ENCODE measurements at regions not wholly inside any gene's neighbourhood (a gene's known extent, or its start where the extent isn't known, plus 50 kb on each side); places are given as distances from the start of the nearest gene placed in this dataset.

DNA sequence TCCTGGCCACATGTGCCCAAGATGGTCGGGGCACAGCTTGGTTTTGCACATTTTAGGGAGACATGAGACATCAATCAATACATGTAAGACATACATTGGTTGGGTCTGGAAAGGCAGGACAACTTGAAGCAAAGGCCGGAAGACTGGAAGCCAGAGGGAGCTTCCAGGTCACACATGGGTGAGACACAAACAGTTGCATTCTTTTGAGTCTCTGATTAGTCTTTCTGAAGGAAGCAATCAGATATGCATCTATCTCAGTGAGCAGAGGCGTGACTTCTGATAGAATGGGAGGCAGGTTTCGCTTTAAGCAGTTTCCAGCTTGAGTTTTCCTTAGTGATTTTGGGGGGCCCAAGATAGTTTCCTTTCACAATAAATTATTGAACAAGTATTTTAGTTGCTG lies 172.5 kb downstream of the RASEF start:
- ATAC-seq (no peak), DNase-seq (no peak)
- H3K36me3 ChIP-seq: no peaks in the 10 kb centered on the region
- 69 to 71% methylated on average over 4 of the region's 4 CpGs for WGBS, 2 donors
- no peak for TF ChIP-seq CTCF (IDR thresholded peaks at IDR 0.05)
- peaks cover 0 to 9% (median 0%) of the 10 kb centered on the region in 9 donors for H3K4me1 ChIP-seq
- H3K27me3 ChIP-seq: no peaks in the 10 kb centered on the region
- H3K9me3 ChIP-seq: no peaks in the 10 kb centered on the region
- intact Hi-C loops (cut with DNase I): no loop called here
- no peak overlapping the region for H3K4me3 ChIP-seq
- no peak overlapping the region for H3K27ac ChIP-seq

- DNase-seq: no peak
- intact Hi-C loops (cut with DNase I): no loop called here
These were observed 172.1 kb downstream of the RASEF start for GRCh38 chr9:82890865-82891264.

DNA sequence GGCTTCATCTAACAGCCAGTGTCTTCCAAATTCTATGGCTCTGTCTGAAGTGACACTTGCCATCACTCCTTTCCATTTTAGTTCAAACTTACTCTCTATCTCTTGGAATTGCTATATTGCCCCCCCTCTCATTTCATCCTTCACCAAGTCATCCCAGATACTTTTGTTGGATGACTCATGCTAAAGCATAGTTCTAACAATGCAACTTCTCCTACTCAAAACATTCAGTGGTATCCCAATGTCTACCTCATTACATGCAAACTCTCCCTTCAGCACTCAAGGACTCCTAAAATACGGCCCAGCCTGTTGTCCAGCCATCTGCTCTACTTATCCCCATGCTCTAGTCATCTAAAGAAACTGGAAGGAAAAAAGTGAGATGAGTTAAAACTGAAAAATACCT lies 171.6 kb downstream of the RASEF start:
- Histone ChIP-seq H3K36me3 (no peaks in the 10 kb centered on the region), H3K9me3 (no peaks in the 10 kb centered on the region), H3K27ac (no peak overlapping the region), H3K4me1 (peaks cover 0 to 12% (median 0%) of the 10 kb centered on the region in 9 donors), H3K4me3 (no peak overlapping the region), H3K27me3 (no peaks in the 10 kb centered on the region)
- 71 to 75% methylated on average over 1 of the region's 1 CpG for WGBS, 2 donors
- DNase-seq: no peak
- no peak for TF ChIP-seq CTCF (IDR thresholded peaks at IDR 0.05)
- ATAC-seq: no peak
- intact Hi-C loops (cut with DNase I): no loop called here

More at GRCh38 chr9:82890865-82891264, 172.1 kb downstream of the RASEF start:
- no peaks in the 10 kb centered on the region for H3K36me3 ChIP-seq
- ATAC-seq: no peak
- no peak overlapping the region for H3K4me3 ChIP-seq
- no peaks in the 10 kb centered on the region for H3K27me3 ChIP-seq
- peaks cover 0 to 12% (median 0%) of the 10 kb centered on the region in 9 donors for H3K4me1 ChIP-seq
- H3K9me3 ChIP-seq: no peaks in the 10 kb centered on the region
- H3K27ac ChIP-seq: no peak overlapping the region
- TF ChIP-seq CTCF (IDR thresholded peaks at IDR 0.05): no peak

- Histone ChIP-seq H3K36me3 (no peaks in the 10 kb centered on the region), H3K4me1 (peaks cover 0 to 12% (median 0%) of the 10 kb centered on the region in 9 donors), H3K9me3 (no peaks in the 10 kb centered on the region), H3K27me3 (no peaks in the 10 kb centered on the region), H3K4me3 (no peak overlapping the region), H3K27ac (no peak overlapping the region)
- DNase-seq: no peak
- TF ChIP-seq CTCF (IDR thresholded peaks at IDR 0.05): no peak
- intact Hi-C loops (cut with DNase I): no loop called here
- no peak for ATAC-seq
These were observed 169.4 kb downstream of the RASEF start for GRCh38 chr9:82893549-82893948.

GRCh38 chr9:82894548-82894947 lies 168.4 kb downstream of the RASEF start:
- Histone ChIP-seq H3K9me3 (no peaks in the 10 kb centered on the region), H3K27me3 (no peaks in the 10 kb centered on the region), H3K27ac (no peak overlapping the region), H3K4me1 (peaks cover 0 to 12% (median 0%) of the 10 kb centered on the region in 9 donors), H3K4me3 (no peak overlapping the region), H3K36me3 (no peaks in the 10 kb centered on the region)
- no peak for TF ChIP-seq CTCF (IDR thresholded peaks at IDR 0.05)
- 43 to 63% methylated on average over 1 of the region's 1 CpG for WGBS, 2 donors
- ATAC-seq: no peak
- intact Hi-C loops (cut with DNase I): no loop called here
- no peak for DNase-seq

Data from heart right ventricle (tissue), 16 donors.